ENCODE measurements at regions not wholly inside any gene's neighbourhood (a gene's known extent, or its start where the extent isn't known, plus 50 kb on each side); places are given as distances from the start of the nearest gene placed in this dataset.

- Histone ChIP-seq H3K27ac (ENCODE audit: low read depth, low read length) (no peak overlapping the region), H3K9me3 (ENCODE audit: control insufficient read depth, insufficient read depth, low read length) (no peaks in the 10 kb centered on the region), H3K27me3 (ENCODE audit: control insufficient read depth, insufficient read depth, low read length) (no peaks in the 10 kb centered on the region), H3K4me3 (ENCODE audit: low read depth, low read length) (no peak overlapping the region)
- POLR2A ChIA-PET: no interaction called here
- no peak for DNase-seq (ENCODE audit: low read depth, low spot score)
- CTCF ChIA-PET: no interaction called here
- TF ChIP-seq CTCF (IDR thresholded peaks at IDR 0.05; ENCODE audit: low read depth, low read length): no peak
These were observed 156.4 kb downstream of the FZD1 start for GRCh38 chr7:91420606-91421005.

- H3K27me3 ChIP-seq (ENCODE audit: control insufficient read depth, insufficient read depth, low read length): no peaks in the 10 kb centered on the region
- POLR2A ChIA-PET: no interaction called here
- DNase-seq (ENCODE audit: low read depth, low spot score): no peak
- no peak overlapping the region for H3K27ac ChIP-seq (ENCODE audit: low read depth, low read length)
- H3K9me3 ChIP-seq (ENCODE audit: control insufficient read depth, insufficient read depth, low read length): no peaks in the 10 kb centered on the region
- TF ChIP-seq CTCF (IDR thresholded peaks at IDR 0.05; ENCODE audit: low read depth, low read length): no peak
- CTCF ChIA-PET: no interaction called here
- H3K4me3 ChIP-seq (ENCODE audit: low read depth, low read length): no peak overlapping the region
These were observed 156.8 kb downstream of the FZD1 start for GRCh38 chr7:91421018-91421417.

GRCh38 chr7:91424371-91424770 lies 160.1 kb downstream of the FZD1 start:
- CTCF ChIA-PET: no interaction called here
- 0 out of 2 replicates have a peak, but pooled peaks have one; percentile 6 for TF ChIP-seq CTCF (IDR thresholded peaks at IDR 0.05; ENCODE audit: low read depth, low read length)
- Histone ChIP-seq H3K9me3 (ENCODE audit: control insufficient read depth, insufficient read depth, low read length) (no peaks in the 10 kb centered on the region), H3K27me3 (ENCODE audit: control insufficient read depth, insufficient read depth, low read length) (no peaks in the 10 kb centered on the region), H3K4me3 (ENCODE audit: low read depth, low read length) (no peak overlapping the region), H3K27ac (ENCODE audit: low read depth, low read length) (no peak overlapping the region)
- POLR2A ChIA-PET: no interaction called here
- DNase-seq (ENCODE audit: low read depth, low spot score): no peak

- no peaks in the 10 kb centered on the region for H3K9me3 ChIP-seq (ENCODE audit: control insufficient read depth, insufficient read depth, low read length)
- TF ChIP-seq CTCF (IDR thresholded peaks at IDR 0.05; ENCODE audit: low read depth, low read length): no peak
- no peak overlapping the region for H3K27ac ChIP-seq (ENCODE audit: low read depth, low read length)
- POLR2A ChIA-PET: no interaction called here
- no peaks in the 10 kb centered on the region for H3K27me3 ChIP-seq (ENCODE audit: control insufficient read depth, insufficient read depth, low read length)
- no peak overlapping the region for H3K4me3 ChIP-seq (ENCODE audit: low read depth, low read length)
- CTCF ChIA-PET: no interaction called here
- no peak for DNase-seq (ENCODE audit: low read depth, low spot score)
These were observed 160.9 kb downstream of the FZD1 start for GRCh38 chr7:91425149-91425548.

GRCh38 chr7:91427051-91427450 lies 162.8 kb downstream of the FZD1 start:
- DNase-seq (ENCODE audit: low read depth, low spot score): no peak
- ChIA-PET CTCF (interaction anchor here (1.2 kb wide), 1 partner anchor 9 kb away, joined by 3 read pairs; no protein-coding TSS in a partner anchor), POLR2A (no interaction called here)
- H3K9me3 ChIP-seq (ENCODE audit: control insufficient read depth, insufficient read depth, low read length): no peaks in the 10 kb centered on the region
- no peaks in the 10 kb centered on the region for H3K27me3 ChIP-seq (ENCODE audit: control insufficient read depth, insufficient read depth, low read length)
- no peak for TF ChIP-seq CTCF (IDR thresholded peaks at IDR 0.05; ENCODE audit: low read depth, low read length)
- no peak overlapping the region for H3K27ac ChIP-seq (ENCODE audit: low read depth, low read length)
- H3K4me3 ChIP-seq (ENCODE audit: low read depth, low read length): no peak overlapping the region

Data from AG04450 (cell line).